Left ventricle myocardium inferior (tissue), 1 donor: ENCODE measurements at regions not wholly inside any gene's neighbourhood (a gene's known extent, or its start where the extent isn't known, plus 50 kb on each side); places are given as distances from the start of the nearest gene placed in this dataset.
"Not testable (repeated sequence)": the region's sequence is repeated elsewhere in the genome, so short reads cannot be mapped to it uniquely, and the experiment has no call there.

Experiments
- DNase-seq: peaks from one replicate; pipeline ENCODE4 v3.0.0-alpha.2; 2020
- H3K27ac ChIP-seq: fragments of 200-600 bp; replicated peaks from 2 replicates; pipeline ENCODE4 v1.8.0; 2021
- H3K27me3 ChIP-seq: fragments of 200-600 bp; 2 replicates; pipeline ENCODE4 v1.8.0; 2021; ENCODE audit warnings: low read depth
- H3K36me3 ChIP-seq: fragments of 200-600 bp; 2 replicates; pipeline ENCODE4 v1.8.0; 2021
- H3K4me1 ChIP-seq: fragments of 200-600 bp; 2 replicates; pipeline ENCODE4 v1.8.0; 2021
- H3K4me3 ChIP-seq: fragments of 200-600 bp; 2 replicates; pipeline ENCODE4 v1.8.0; 2021; ENCODE audit warnings: mild to moderate bottlenecking, moderate library complexity
- H3K9me3 ChIP-seq: fragments of 200-600 bp; replicated peaks from 2 replicates; pipeline ENCODE4 v1.8.0; 2021
- CTCF ChIP-seq: fragments of 200-600 bp; IDR thresholded peaks from 2 replicates; pipeline ENCODE4 v1.8.0; 2021; ENCODE audit warnings: antibody characterized with exemption, mild to moderate bottlenecking, borderline replicate concordance
- intact Hi-C: fragments of 100-400 bp; cut with micrococcal nuclease; formaldehyde crosslinking; loops from one replicate; pipeline ENCODE4 v1.11.0; 2022
- donor health status: DM: no; HTN: yes; CAD: no; lungs with severe emphysema.

GRCh38 chr6:170057961-170058877, 232.7 kb downstream of the DLL1 start:
- Histone ChIP-seq H3K4me3 (no peak overlapping the region), H3K4me1 (peaks cover 7% of the 10 kb centered on the region), H3K27ac (no peak overlapping the region), H3K9me3 (no peaks in the 10 kb centered on the region), H3K36me3 (no peaks in the 10 kb centered on the region), H3K27me3 (no peaks in the 10 kb centered on the region)
- TF ChIP-seq CTCF = no peak
- no peak for DNase-seq
- intact Hi-C loops = no loop called here

- Histone ChIP-seq H3K27ac (no peak overlapping the region), H3K27me3 (no peaks in the 10 kb centered on the region), H3K4me1 (peaks cover 3% of the 10 kb centered on the region), H3K36me3 (no peaks in the 10 kb centered on the region), H3K4me3 (no peak overlapping the region), H3K9me3 (no peaks in the 10 kb centered on the region)
- intact Hi-C loops = no loop called here
- DNase-seq = no peak
- TF ChIP-seq CTCF = no peak
These were observed 233.7 kb downstream of the DLL1 start for GRCh38 chr6:170057034-170057734.

- TF ChIP-seq CTCF = no peak
- Histone ChIP-seq H3K9me3 (no peaks in the 10 kb centered on the region), H3K4me3 (no peak overlapping the region), H3K27ac (no peak overlapping the region), H3K4me1 (no peaks in the 10 kb centered on the region), H3K27me3 (no peaks in the 10 kb centered on the region), H3K36me3 (no peaks in the 10 kb centered on the region)
- DNase-seq = no peak
- intact Hi-C loops = no loop called here
These were observed 234.6 kb downstream of the DLL1 start for GRCh38 chr6:170056278-170056711.

- H3K9me3 ChIP-seq, DNase-seq, H3K36me3 ChIP-seq, H3K4me3 ChIP-seq, H3K27ac ChIP-seq, H3K27me3 ChIP-seq, H3K4me1 ChIP-seq, intact Hi-C loops: not testable (repeated sequence)
These were observed 235.1 kb downstream of the DLL1 start for GRCh38 chr6:170055797-170056196.

GRCh38 chr6:170053966-170054661, 236.8 kb downstream of the DLL1 start:
- Histone ChIP-seq H3K27ac (no peak overlapping the region), H3K4me3 (no peak overlapping the region), H3K36me3 (no peaks in the 10 kb centered on the region), H3K27me3 (no peaks in the 10 kb centered on the region), H3K9me3 (no peaks in the 10 kb centered on the region), H3K4me1 (peaks cover 17% of the 10 kb centered on the region)
- intact Hi-C loops = no loop called here
- DNase-seq = no peak
- no peak for TF ChIP-seq CTCF
